ENCODE measurements at regions not wholly inside any gene's neighbourhood (a gene's known extent, or its start where the extent isn't known, plus 50 kb on each side); places are given as distances from the start of the nearest gene placed in this dataset.

DNA sequence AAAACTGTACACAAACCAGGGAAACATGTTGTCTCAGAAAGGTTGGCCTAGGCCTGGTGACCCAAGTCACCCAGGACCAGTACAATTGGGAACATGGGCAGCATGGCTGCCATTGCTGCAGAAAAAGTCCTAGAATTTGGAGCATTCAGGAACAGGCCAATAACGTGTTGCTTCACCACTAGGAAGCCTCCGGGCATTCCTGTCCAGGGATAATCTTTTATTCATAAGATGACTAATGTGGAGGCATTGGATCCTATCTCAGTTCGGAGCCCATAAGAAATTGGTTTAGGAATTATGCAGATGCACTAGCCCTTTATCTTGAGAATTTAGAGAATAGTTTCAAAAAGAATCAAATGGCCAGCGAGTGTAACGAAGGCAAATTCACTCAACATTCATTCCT, 242.8 kb upstream of the NDST4 start:
- Histone ChIP-seq H3K9me3 (ENCODE audit: control insufficient read depth in 4 of 4, insufficient read depth in 3 of 4, low read length in 3 of 4) (peaks cover 0 to 7% (median 0%) of the 10 kb centered on the region in 4 donors), H3K36me3 (ENCODE audit: control insufficient read depth in 4 of 4, insufficient read depth in 4 of 4, low read length in 4 of 4) (no peaks in the 10 kb centered on the region), H3K9ac (ENCODE audit: insufficient read depth in 1 of 2, low read length in 2 of 2) (no peak overlapping the region), H3K4me3 (no peak overlapping the region), H3K27me3 (ENCODE audit: control insufficient read depth in 3 of 3, insufficient read depth in 3 of 3, low read length in 2 of 3) (no peaks in the 10 kb centered on the region), H3K27ac (ENCODE audit: low read depth in 1 of 2, low read length in 1 of 2) (no peak overlapping the region), H3K4me1 (ENCODE audit: control insufficient read depth in 5 of 5, insufficient read depth in 5 of 5, low read length in 5 of 5) (no peaks in the 10 kb centered on the region)
- DNase-seq: no peak
- TF ChIP-seq CTCF (IDR thresholded peaks at IDR 0.05; ENCODE audit: control extremely low read depth, extremely low read depth): no peak
- 89 to 95% methylated on average over 5 of the region's 5 CpGs for WGBS, 2 donors
- ATAC-seq (ENCODE audit: insufficient read depth, low FRiP score): no peak

DNA sequence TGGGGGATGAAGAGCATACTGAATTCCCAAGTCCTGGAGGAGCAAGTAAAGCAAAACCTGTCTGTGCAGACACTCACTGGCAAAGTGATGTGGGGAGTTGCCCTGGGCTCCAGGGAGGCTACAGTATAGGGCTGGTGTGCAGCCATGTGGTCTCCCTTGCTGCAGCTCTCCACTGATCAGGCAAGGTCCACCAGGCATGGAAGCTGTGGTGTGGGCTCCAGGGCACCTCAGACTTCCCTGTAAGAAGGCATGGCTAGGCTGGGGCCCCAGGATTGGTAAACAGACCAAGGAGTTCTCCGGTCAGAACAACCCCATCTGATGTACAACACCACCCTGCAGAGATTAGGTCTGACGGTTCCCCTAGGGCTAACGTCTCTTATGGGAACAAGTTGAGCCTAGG, 241.9 kb upstream of the NDST4 start:
- H3K4me3 ChIP-seq: no peak overlapping the region
- no peak for ATAC-seq (ENCODE audit: insufficient read depth, low FRiP score)

DNA sequence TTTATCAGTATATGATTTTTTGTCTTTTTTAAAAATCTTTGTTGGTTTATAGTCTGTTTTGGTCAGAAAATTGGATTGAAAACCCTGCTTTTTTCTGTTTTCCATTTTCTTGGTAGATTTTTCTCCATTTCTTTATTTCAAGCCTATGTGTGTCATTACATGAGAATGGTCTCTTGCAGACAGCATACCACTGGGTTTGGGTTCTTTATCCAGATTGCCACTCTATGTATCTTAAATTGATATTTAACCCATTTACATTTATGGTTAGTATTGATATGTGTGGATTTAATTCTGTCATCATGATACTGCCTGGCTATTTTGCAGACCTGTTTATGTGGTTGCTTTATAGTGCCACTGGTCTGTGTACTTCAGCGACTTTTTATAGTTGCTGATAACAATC, 239.9 kb upstream of the NDST4 start:
- no peak for DNase-seq
- peaks cover 0 to 7% (median 0%) of the 10 kb centered on the region in 4 donors for H3K9me3 ChIP-seq (ENCODE audit: control insufficient read depth in 4 of 4, insufficient read depth in 3 of 4, low read length in 3 of 4)
- no peak for TF ChIP-seq CTCF (IDR thresholded peaks at IDR 0.05; ENCODE audit: control extremely low read depth, extremely low read depth)
- WGBS, 2 donors: 92 to 97% methylated on average over 1 of the region's 1 CpG
- no peaks in the 10 kb centered on the region for H3K36me3 ChIP-seq (ENCODE audit: control insufficient read depth in 4 of 4, insufficient read depth in 4 of 4, low read length in 4 of 4)
- no peak overlapping the region for H3K4me3 ChIP-seq
- no peaks in the 10 kb centered on the region for H3K27me3 ChIP-seq (ENCODE audit: control insufficient read depth in 3 of 3, insufficient read depth in 3 of 3, low read length in 2 of 3)
- no peak overlapping the region for H3K27ac ChIP-seq (ENCODE audit: low read depth in 1 of 2, low read length in 1 of 2)
- no peaks in the 10 kb centered on the region for H3K4me1 ChIP-seq (ENCODE audit: control insufficient read depth in 5 of 5, insufficient read depth in 5 of 5, low read length in 5 of 5)
- ATAC-seq (ENCODE audit: insufficient read depth, low FRiP score): no peak
- H3K9ac ChIP-seq (ENCODE audit: insufficient read depth in 1 of 2, low read length in 2 of 2): no peak overlapping the region

More for the DNA sequence above, 241.9 kb upstream of the NDST4 start:
- 74 to 95% methylated on average over 3 of the region's 3 CpGs for WGBS, 2 donors
- Histone ChIP-seq H3K9ac (ENCODE audit: insufficient read depth in 1 of 2, low read length in 2 of 2) (no peak overlapping the region), H3K27ac (ENCODE audit: low read depth in 1 of 2, low read length in 1 of 2) (no peak overlapping the region), H3K4me1 (ENCODE audit: control insufficient read depth in 5 of 5, insufficient read depth in 5 of 5, low read length in 5 of 5) (no peaks in the 10 kb centered on the region), H3K9me3 (ENCODE audit: control insufficient read depth in 4 of 4, insufficient read depth in 3 of 4, low read length in 3 of 4) (peaks cover 0 to 7% (median 0%) of the 10 kb centered on the region in 4 donors), H3K27me3 (ENCODE audit: control insufficient read depth in 3 of 3, insufficient read depth in 3 of 3, low read length in 2 of 3) (no peaks in the 10 kb centered on the region), H3K36me3 (ENCODE audit: control insufficient read depth in 4 of 4, insufficient read depth in 4 of 4, low read length in 4 of 4) (no peaks in the 10 kb centered on the region)
- no peak for DNase-seq
- no peak for TF ChIP-seq CTCF (IDR thresholded peaks at IDR 0.05; ENCODE audit: control extremely low read depth, extremely low read depth)

DNA sequence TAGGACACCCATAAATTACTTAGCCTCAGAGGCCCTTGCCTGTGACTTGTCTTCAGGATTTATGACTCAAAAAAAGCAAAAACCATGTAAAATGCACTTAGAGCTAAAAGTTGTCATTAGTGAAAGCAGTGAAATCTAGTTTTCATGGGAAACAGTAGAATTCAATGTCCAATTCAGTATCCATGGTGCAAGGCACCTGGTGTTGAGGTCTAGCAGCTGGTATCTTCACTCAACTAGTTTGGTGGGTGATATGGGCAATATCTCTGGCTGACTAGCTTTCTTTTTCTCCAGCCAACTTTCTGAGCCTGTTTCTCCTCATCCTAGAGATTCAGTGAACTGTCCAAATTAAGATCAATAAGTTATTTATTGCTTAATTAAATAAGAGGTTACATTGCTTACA, 229.8 kb upstream of the NDST4 start:
- Histone ChIP-seq H3K9me3 (ENCODE audit: control insufficient read depth in 4 of 4, insufficient read depth in 3 of 4, low read length in 3 of 4) (no peaks in the 10 kb centered on the region), H3K27ac (ENCODE audit: low read depth in 1 of 2, low read length in 1 of 2) (no peak overlapping the region), H3K4me1 (ENCODE audit: control insufficient read depth in 5 of 5, insufficient read depth in 5 of 5, low read length in 5 of 5) (no peaks in the 10 kb centered on the region), H3K36me3 (ENCODE audit: control insufficient read depth in 4 of 4, insufficient read depth in 4 of 4, low read length in 4 of 4) (no peaks in the 10 kb centered on the region), H3K4me3 (no peak overlapping the region), H3K9ac (ENCODE audit: insufficient read depth in 1 of 2, low read length in 2 of 2) (no peak overlapping the region), H3K27me3 (ENCODE audit: control insufficient read depth in 3 of 3, insufficient read depth in 3 of 3, low read length in 2 of 3) (no peaks in the 10 kb centered on the region)
- DNase-seq (no peak), ATAC-seq (ENCODE audit: insufficient read depth, low FRiP score) (no peak)
- no peak for TF ChIP-seq CTCF (IDR thresholded peaks at IDR 0.05; ENCODE audit: control extremely low read depth, extremely low read depth)

Data from lung (tissue), 11 donors.